ENCODE measurements at regions not wholly inside any gene's neighbourhood (a gene's known extent, or its start where the extent isn't known, plus 50 kb on each side); places are given as distances from the start of the nearest gene placed in this dataset.
"Not testable (repeated sequence)": the region's sequence is repeated elsewhere in the genome, so short reads cannot be mapped to it uniquely, and the experiment has no call there.

- DNase-seq: no peak
Observed at GRCh38 chr2:146621656-146622055, 1223.2 kb upstream of the ACVR2A start.

GRCh38 chr2:146615778-146616177, 1229.1 kb upstream of the ACVR2A start:
- DNase-seq: no peak

- DNase-seq: no peak
Observed at GRCh38 chr2:146608490-146608889, 1236.3 kb upstream of the ACVR2A start.

GRCh38 chr2:146604521-146604920, 1240.3 kb upstream of the ACVR2A start:
- DNase-seq: no peak

GRCh38 chr2:146602856-146603255, 1242.0 kb upstream of the ACVR2A start:
- DNase-seq: no peak

- no peak for DNase-seq
Observed at GRCh38 chr2:146602383-146602782, 1242.4 kb upstream of the ACVR2A start.

- no peak for DNase-seq
Observed at GRCh38 chr2:146598791-146599190, 1246.0 kb upstream of the ACVR2A start.

- DNase-seq: no peak
Observed at GRCh38 chr2:146597291-146597690, 1247.5 kb upstream of the ACVR2A start.

GRCh38 chr2:146591908-146592307, 1252.9 kb upstream of the ACVR2A start:
- DNase-seq: no peak

- no peak for DNase-seq
Observed at GRCh38 chr2:146587291-146587713, 1257.5 kb upstream of the ACVR2A start.

GRCh38 chr2:146584316-146584715, 1260.5 kb upstream of the ACVR2A start:
- DNase-seq: no peak

GRCh38 chr2:146579147-146579930, 1265.5 kb upstream of the ACVR2A start:
- DNase-seq: no peak

- DNase-seq: no peak
Observed at GRCh38 chr2:146576339-146577111, 1268.3 kb upstream of the ACVR2A start.

- no peak for DNase-seq
Observed at GRCh38 chr2:146572598-146572997, 1272.2 kb upstream of the ACVR2A start.

GRCh38 chr2:146561996-146562395, 1282.8 kb upstream of the ACVR2A start:
- DNase-seq: no peak

GRCh38 chr2:146547236-146547635, 1297.6 kb upstream of the ACVR2A start:
- no peak for DNase-seq

GRCh38 chr2:146544701-146545100, 1300.1 kb upstream of the ACVR2A start:
- DNase-seq: no peak

- no peak for DNase-seq
Observed at GRCh38 chr2:146541896-146542295, 1302.9 kb upstream of the ACVR2A start.

GRCh38 chr2:146540271-146540932, 1304.4 kb upstream of the ACVR2A start:
- DNase-seq: peak; percentile 47

GRCh38 chr2:146539739-146540138, 1305.1 kb upstream of the ACVR2A start:
- DNase-seq: not testable (repeated sequence)

GRCh38 chr2:146537477-146537876, 1307.4 kb upstream of the ACVR2A start:
- DNase-seq: no peak

GRCh38 chr2:146532509-146533147, 1312.2 kb upstream of the ACVR2A start:
- no peak for DNase-seq

- no peak for DNase-seq
Observed at GRCh38 chr2:146532009-146532408, 1312.8 kb upstream of the ACVR2A start.

Data from midbrain (tissue), 1 donor.